Keratinocyte (primary cell): ENCODE measurements at regions not wholly inside any gene's neighbourhood (a gene's known extent, or its start where the extent isn't known, plus 50 kb on each side); places are given as distances from the start of the nearest gene placed in this dataset.

Source experiments
- DNase-seq: peaks from one replicate; pipeline ENCODE4 v3.0.0-alpha.2; 2011; ENCODE audit warnings: low read depth, missing footprints, low spot score
- FAIRE-seq: peaks from 2 replicates; lab custom pipeline; 2011; peaks lifted over from hg19 to GRCh38; lab: Jason Lieb, UNC
- H2AFZ ChIP-seq: 2 replicates; pipeline ENCODE4 v1.6.0; 2012; ENCODE audit warnings: low read length, control low read depth, inconsistent platforms; ENCODE audit not compliant: control insufficient read depth
- H3K27ac ChIP-seq: 2 replicates; pipeline ENCODE4 v1.5.1; 2011; ENCODE audit warnings: low read length; ENCODE audit not compliant: control insufficient read depth, insufficient read depth
- H3K27me3 ChIP-seq: 3 replicates; pipeline ENCODE4 v1.6.0; 2011; ENCODE audit warnings: low read length; ENCODE audit not compliant: control insufficient read depth, insufficient read depth; ENCODE audit errors: extremely low read depth
- H3K36me3 ChIP-seq, 2 experiments: 2 replicates in 1 of 2; 3 replicates in 1 of 2; pipeline ENCODE4 v1.5.1; 2011; ENCODE audit warnings: low read length in 2 of 2, mild to moderate bottlenecking in 1 of 2; ENCODE audit not compliant: control insufficient read depth in 2 of 2, insufficient read depth in 2 of 2; ENCODE audit errors: extremely low read depth in 1 of 2
- H3K4me1 ChIP-seq: 3 replicates; pipeline ENCODE4 v1.5.1; 2011; ENCODE audit warnings: low read length; ENCODE audit not compliant: control insufficient read depth, insufficient read depth; ENCODE audit errors: extremely low read depth
- H3K4me2 ChIP-seq: 3 replicates; pipeline ENCODE4 v1.6.0; 2011; ENCODE audit warnings: low read depth, low read length; ENCODE audit not compliant: control insufficient read depth, insufficient read depth; ENCODE audit errors: extremely low read depth
- H3K4me3 ChIP-seq, 3 experiments: fragments of 200-600 bp in 1 of 3; sonication (generic) in 1 of 3; 2 replicates in 2 of 3; 3 replicates in 1 of 3; pipeline ENCODE4 v1.5.1; 2011 to 2016; ENCODE audit warnings: low read length in 3 of 3, mild to moderate bottlenecking in 3 of 3, control low read depth in 2 of 3, inconsistent platforms in 1 of 3, low read depth in 1 of 3, mixed read lengths in 1 of 3, mixed run types in 1 of 3, moderate library complexity in 1 of 3; ENCODE audit not compliant: control insufficient read depth in 2 of 3, insufficient read depth in 2 of 3; ENCODE audit errors: extremely low read depth in 1 of 3
- H3K79me2 ChIP-seq: 2 replicates; pipeline ENCODE4 v1.6.0; 2012; ENCODE audit warnings: low read length; ENCODE audit not compliant: control insufficient read depth, insufficient read depth
- H3K9ac ChIP-seq: 3 replicates; pipeline ENCODE4 v1.6.0; 2011; ENCODE audit warnings: low read length; ENCODE audit not compliant: control insufficient read depth, insufficient read depth; ENCODE audit errors: extremely low read depth
- H3K9me1 ChIP-seq: 3 replicates; pipeline ENCODE4 v1.6.0; 2011; ENCODE audit warnings: low read length; ENCODE audit not compliant: control insufficient read depth, insufficient read depth; ENCODE audit errors: extremely low read depth
- H3K9me3 ChIP-seq: 2 replicates; pipeline ENCODE4 v1.5.1; 2012; ENCODE audit warnings: low read depth, low read length; ENCODE audit not compliant: control insufficient read depth
- H4K20me1 ChIP-seq: 3 replicates; pipeline ENCODE4 v1.6.0; 2011; ENCODE audit warnings: low read length; ENCODE audit not compliant: control insufficient read depth, insufficient read depth; ENCODE audit errors: extremely low read depth
- CTCF ChIP-seq, 3 experiments: IDR thresholded peaks in 1 of 3; conservative IDR thresholded peaks in 1 of 3; optimal IDR thresholded peaks in 1 of 3; 2 replicates in 2 of 3; 3 replicates in 1 of 3; pipeline versions ENCODE3 to v1.5.1; 2011; ENCODE audit warnings: low read length in 3 of 3, mild to moderate bottlenecking in 3 of 3, moderate library complexity in 2 of 3, control low read depth in 1 of 3, inconsistent platforms in 1 of 3; ENCODE audit not compliant: insufficient read depth in 2 of 3; ENCODE audit errors: extremely low read depth in 1 of 3
- EZH2 ChIP-seq: IDR thresholded peaks from one replicate; pipeline ENCODE4 v1.6.1; 2012; ENCODE audit warnings: inconsistent platforms, mild to moderate bottlenecking, low read length, moderate library complexity
- dilution Hi-C: fragments of 300-500 bp; cut with MboI; formaldehyde crosslinking; loops from one replicate; pipeline ENCODE4 v1.7.0; 2020; ENCODE audit warnings: low sequenced_read_pairs; ENCODE audit not compliant: extremely low pct_ligation_motif_present

- dilution Hi-C loops = no loop called here
- H3K27ac ChIP-seq = no peak overlapping the region
- FAIRE-seq = no peak
These were observed 57.6 kb upstream of the ATP11B start for GRCh38 chr3:182735672-182736071.

GRCh38 chr3:182737825-182738224 is 55.5 kb upstream of the ATP11B start:
- no peak overlapping the region for H3K27ac ChIP-seq

More at GRCh38 chr3:182735672-182736071, 57.6 kb upstream of the ATP11B start:
- no peak for TF ChIP-seq CTCF (optimal IDR thresholded peaks at IDR 0.05 in 1 of 3, IDR thresholded peaks at IDR 0.05 in 1 of 3, conservative IDR thresholded peaks at IDR 0.05 in 1 of 3; ENCODE audit: extremely low read depth in 1 of 3, insufficient read depth in 2 of 3, low read length in 3 of 3)
- no peak for TF ChIP-seq EZH2
- Histone ChIP-seq H3K79me2 (no peaks in the 10 kb centered on the region), H2AFZ (no peak overlapping the region), H3K4me2 (no peak overlapping the region), H3K9ac (no peak overlapping the region), H3K9me1 (no peaks in the 10 kb centered on the region), H3K9me3 (no peaks in the 10 kb centered on the region), H3K4me1 (peaks cover 20% of the 10 kb centered on the region), H3K4me3 (no peak overlapping the region), H3K27me3 (no peaks in the 10 kb centered on the region), H4K20me1 (no peaks in the 10 kb centered on the region), H3K36me3 (no peaks in the 10 kb centered on the region)
- DNase-seq = no peak

More at GRCh38 chr3:182737825-182738224, 55.5 kb upstream of the ATP11B start:
- Histone ChIP-seq H3K79me2 (no peaks in the 10 kb centered on the region), H2AFZ (no peak overlapping the region), H3K9me3 (no peaks in the 10 kb centered on the region), H3K36me3 (no peaks in the 10 kb centered on the region), H3K4me2 (no peak overlapping the region), H3K4me3 (no peak overlapping the region), H3K9ac (no peak overlapping the region), H3K4me1 (peaks cover 24% of the 10 kb centered on the region), H4K20me1 (no peaks in the 10 kb centered on the region), H3K27me3 (no peaks in the 10 kb centered on the region), H3K9me1 (no peaks in the 10 kb centered on the region)
- TF ChIP-seq EZH2 = no peak
- no peak for TF ChIP-seq CTCF (optimal IDR thresholded peaks at IDR 0.05 in 1 of 3, IDR thresholded peaks at IDR 0.05 in 1 of 3, conservative IDR thresholded peaks at IDR 0.05 in 1 of 3; ENCODE audit: extremely low read depth in 1 of 3, insufficient read depth in 2 of 3, low read length in 3 of 3)
- no peak for FAIRE-seq
- DNase-seq = no peak
- dilution Hi-C loops = no loop called here
